ENCODE measurements at regions not wholly inside any gene's neighbourhood (a gene's known extent, or its start where the extent isn't known, plus 50 kb on each side); places are given as distances from the start of the nearest gene placed in this dataset.

- FAIRE-seq: no peak
- DNase-seq (ENCODE audit: insufficient read length, low spot score): no peak
Measured at GRCh38 chr1:239221656-239222055, 164.7 kb upstream of the CHRM3 start.

- DNase-seq (ENCODE audit: insufficient read length, low spot score) (no peak), FAIRE-seq (no peak)
Measured at GRCh38 chr1:239219679-239220078, 166.7 kb upstream of the CHRM3 start.

- DNase-seq (ENCODE audit: insufficient read length, low spot score) (no peak), FAIRE-seq (no peak)
Measured at GRCh38 chr1:239218301-239218700, 168.1 kb upstream of the CHRM3 start.

GRCh38 chr1:239212811-239213220, 173.6 kb upstream of the CHRM3 start:
- FAIRE-seq (no peak), DNase-seq (ENCODE audit: insufficient read length, low spot score) (no peak)

GRCh38 chr1:239209591-239209990, 176.8 kb upstream of the CHRM3 start:
- DNase-seq (ENCODE audit: insufficient read length, low spot score): no peak
- FAIRE-seq: no peak

GRCh38 chr1:239204401-239204800, 182.0 kb upstream of the CHRM3 start:
- no peak for DNase-seq (ENCODE audit: insufficient read length, low spot score)
- FAIRE-seq: no peak

- no peak for FAIRE-seq
- DNase-seq (ENCODE audit: insufficient read length, low spot score): no peak
Measured at GRCh38 chr1:239197871-239198270, 188.5 kb upstream of the CHRM3 start.

GRCh38 chr1:239189998-239190512, 196.3 kb upstream of the CHRM3 start:
- FAIRE-seq: no peak
- DNase-seq (ENCODE audit: insufficient read length, low spot score): no peak

- DNase-seq (ENCODE audit: insufficient read length, low spot score) (no peak), FAIRE-seq (no peak)
Measured at GRCh38 chr1:239186487-239186886, 199.9 kb upstream of the CHRM3 start.

GRCh38 chr1:239185245-239185619, 201.1 kb upstream of the CHRM3 start:
- FAIRE-seq (no peak), DNase-seq (ENCODE audit: insufficient read length, low spot score) (no peak)

GRCh38 chr1:239184561-239185244, 201.7 kb upstream of the CHRM3 start:
- no peak for DNase-seq (ENCODE audit: insufficient read length, low spot score)
- no peak for FAIRE-seq

- DNase-seq (ENCODE audit: insufficient read length, low spot score): no peak
- no peak for FAIRE-seq
Measured at GRCh38 chr1:239178961-239179360, 207.4 kb upstream of the CHRM3 start.

- FAIRE-seq: no peak
Measured at GRCh38 chr1:239174880-239175279, 211.5 kb upstream of the CHRM3 start.

GRCh38 chr1:239170828-239171227, 215.5 kb upstream of the CHRM3 start:
- FAIRE-seq (no peak), DNase-seq (ENCODE audit: insufficient read length, low spot score) (no peak)

More at GRCh38 chr1:239174880-239175279, 211.5 kb upstream of the CHRM3 start:
- no peak for DNase-seq (ENCODE audit: insufficient read length, low spot score)

- no peak for FAIRE-seq
- DNase-seq (ENCODE audit: insufficient read length, low spot score): no peak
Measured at GRCh38 chr1:239169276-239169675, 217.1 kb upstream of the CHRM3 start.

GRCh38 chr1:239164451-239165180, 221.8 kb upstream of the CHRM3 start:
- FAIRE-seq: peak; percentile 57

GRCh38 chr1:239155466-239156091, 230.8 kb upstream of the CHRM3 start:
- no peak for FAIRE-seq

More at GRCh38 chr1:239164451-239165180, 221.8 kb upstream of the CHRM3 start:
- no peak for DNase-seq (ENCODE audit: insufficient read length, low spot score)

GRCh38 chr1:239151937-239152336, 234.4 kb upstream of the CHRM3 start:
- FAIRE-seq: no peak
- no peak for DNase-seq (ENCODE audit: insufficient read length, low spot score)

More at GRCh38 chr1:239155466-239156091, 230.8 kb upstream of the CHRM3 start:
- DNase-seq (ENCODE audit: insufficient read length, low spot score): no peak

- FAIRE-seq: no peak
Measured at GRCh38 chr1:239140968-239141367, 245.4 kb upstream of the CHRM3 start.

GRCh38 chr1:239139801-239140200, 246.6 kb upstream of the CHRM3 start:
- FAIRE-seq (no peak), DNase-seq (ENCODE audit: insufficient read length, low spot score) (no peak)

More at GRCh38 chr1:239140968-239141367, 245.4 kb upstream of the CHRM3 start:
- no peak for DNase-seq (ENCODE audit: insufficient read length, low spot score)

- FAIRE-seq (no peak), DNase-seq (ENCODE audit: insufficient read length, low spot score) (no peak)
Measured at GRCh38 chr1:239128541-239128940, 257.8 kb upstream of the CHRM3 start.

All from HTR-8/SVneo (cell line).